ENCODE measurements at regions not wholly inside any gene's neighbourhood (a gene's known extent, or its start where the extent isn't known, plus 50 kb on each side); places are given as distances from the start of the nearest gene placed in this dataset.

DNA sequence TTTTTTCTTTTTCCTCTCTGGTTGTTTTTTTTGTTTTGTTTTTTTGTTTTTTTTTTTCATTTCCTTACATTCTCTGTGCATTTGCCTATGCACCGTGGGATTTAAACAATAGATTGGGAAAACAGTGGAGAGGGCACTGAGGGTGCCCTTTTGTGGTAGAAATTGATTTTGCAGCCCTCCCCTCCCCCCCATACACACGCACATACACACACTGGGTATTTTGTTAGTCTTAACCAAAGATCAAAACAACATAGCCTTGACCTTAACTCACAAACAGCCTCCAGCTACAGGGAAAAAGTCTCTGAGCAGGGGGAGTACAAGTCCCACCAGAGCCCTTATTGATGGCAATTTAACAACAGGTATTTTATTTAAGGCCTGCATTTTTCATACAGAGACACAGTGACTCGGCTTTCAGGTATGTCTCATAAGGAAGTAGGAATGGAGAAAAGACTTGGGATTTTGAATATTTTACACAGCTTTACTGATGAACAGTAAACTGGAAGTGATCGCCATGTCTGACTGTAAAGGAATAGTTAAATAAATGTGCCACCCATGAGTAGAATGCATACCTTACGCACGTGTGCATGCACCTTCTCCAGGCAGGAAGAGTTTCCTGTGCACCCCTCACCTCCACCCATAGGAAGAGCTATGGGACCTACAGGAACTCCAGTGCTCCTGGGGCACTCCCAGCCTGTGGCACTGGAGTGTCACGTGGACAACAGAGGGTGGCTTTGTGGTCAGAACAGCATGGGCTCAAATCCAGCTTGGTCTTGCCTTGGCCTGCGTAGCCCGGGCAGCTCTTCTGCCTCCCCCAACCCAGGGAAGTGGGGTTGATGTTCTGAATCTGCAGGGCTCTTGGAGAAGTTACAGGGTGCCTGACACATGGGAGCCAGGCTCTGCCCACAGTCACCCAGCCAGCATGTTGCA, 266.4 kb downstream of the ANAPC1 start:
- TF ChIP-seq, protein P1, sequence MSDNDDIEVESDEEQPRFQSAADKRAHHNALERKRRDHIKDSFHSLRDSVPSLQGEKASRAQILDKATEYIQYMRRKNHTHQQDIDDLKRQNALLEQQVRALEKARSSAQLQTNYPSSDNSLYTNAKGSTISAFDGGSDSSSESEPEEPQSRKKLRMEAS (IDR thresholded peaks at IDR 0.05): peak; percentile 27
- TF ChIP-seq, protein P2, sequence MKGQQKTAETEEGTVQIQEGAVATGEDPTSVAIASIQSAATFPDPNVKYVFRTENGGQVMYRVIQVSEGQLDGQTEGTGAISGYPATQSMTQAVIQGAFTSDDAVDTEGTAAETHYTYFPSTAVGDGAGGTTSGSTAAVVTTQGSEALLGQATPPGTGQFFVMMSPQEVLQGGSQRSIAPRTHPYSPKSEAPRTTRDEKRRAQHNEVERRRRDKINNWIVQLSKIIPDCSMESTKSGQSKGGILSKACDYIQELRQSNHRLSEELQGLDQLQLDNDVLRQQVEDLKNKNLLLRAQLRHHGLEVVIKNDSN (IDR thresholded peaks at IDR 0.05): peak; percentile 70
- TF ChIP-seq EP300 (IDR thresholded peaks at IDR 0.05; ENCODE audit: borderline replicate concordance) (no peak; the same call in 1 of the 2 replicates), YY1 (IDR thresholded peaks at IDR 0.05; ENCODE audit: low read depth) (no peak), TEAD4 (IDR thresholded peaks at IDR 0.05) (peak; percentile 12; the same call in 1 of the 2 replicates), RAD21 (IDR thresholded peaks at IDR 0.05; ENCODE audit: low read depth) (peak; percentile 5; the same call in 1 of the 2 replicates)

- no peak for TF ChIP-seq FOXM1 (IDR thresholded peaks at IDR 0.05; ENCODE audit: borderline replicate concordance, low read depth)
- TF ChIP-seq, protein P1 (IDR thresholded peaks at IDR 0.05): no peak
- TF ChIP-seq EP300 (IDR thresholded peaks at IDR 0.05; ENCODE audit: borderline replicate concordance): no peak
- TF ChIP-seq TCF12 (IDR thresholded peaks at IDR 0.05; ENCODE audit: low read depth): no peak
- no peak for TF ChIP-seq RAD21 (IDR thresholded peaks at IDR 0.05; ENCODE audit: low read depth)
- TF ChIP-seq NFIC (IDR thresholded peaks at IDR 0.05): no peak
- TF ChIP-seq TAF1 (IDR thresholded peaks at IDR 0.05; ENCODE audit: low read depth): no peak
- no peak for TF ChIP-seq CREB1 (IDR thresholded peaks at IDR 0.05; ENCODE audit: low read depth)
- no peak for TF ChIP-seq EGR1 (IDR thresholded peaks at IDR 0.05)
- TF ChIP-seq REST (IDR thresholded peaks at IDR 0.05; ENCODE audit: low read depth): no peak
- TF ChIP-seq ZBTB7A (IDR thresholded peaks at IDR 0.05; ENCODE audit: low read depth): no peak
- TF ChIP-seq CEBPB (IDR thresholded peaks at IDR 0.05): no peak
- TF ChIP-seq TEAD4 (IDR thresholded peaks at IDR 0.05): no peak
Observed at GRCh38 chr2:111618226-111618977, 265.6 kb downstream of the ANAPC1 start.

DNA sequence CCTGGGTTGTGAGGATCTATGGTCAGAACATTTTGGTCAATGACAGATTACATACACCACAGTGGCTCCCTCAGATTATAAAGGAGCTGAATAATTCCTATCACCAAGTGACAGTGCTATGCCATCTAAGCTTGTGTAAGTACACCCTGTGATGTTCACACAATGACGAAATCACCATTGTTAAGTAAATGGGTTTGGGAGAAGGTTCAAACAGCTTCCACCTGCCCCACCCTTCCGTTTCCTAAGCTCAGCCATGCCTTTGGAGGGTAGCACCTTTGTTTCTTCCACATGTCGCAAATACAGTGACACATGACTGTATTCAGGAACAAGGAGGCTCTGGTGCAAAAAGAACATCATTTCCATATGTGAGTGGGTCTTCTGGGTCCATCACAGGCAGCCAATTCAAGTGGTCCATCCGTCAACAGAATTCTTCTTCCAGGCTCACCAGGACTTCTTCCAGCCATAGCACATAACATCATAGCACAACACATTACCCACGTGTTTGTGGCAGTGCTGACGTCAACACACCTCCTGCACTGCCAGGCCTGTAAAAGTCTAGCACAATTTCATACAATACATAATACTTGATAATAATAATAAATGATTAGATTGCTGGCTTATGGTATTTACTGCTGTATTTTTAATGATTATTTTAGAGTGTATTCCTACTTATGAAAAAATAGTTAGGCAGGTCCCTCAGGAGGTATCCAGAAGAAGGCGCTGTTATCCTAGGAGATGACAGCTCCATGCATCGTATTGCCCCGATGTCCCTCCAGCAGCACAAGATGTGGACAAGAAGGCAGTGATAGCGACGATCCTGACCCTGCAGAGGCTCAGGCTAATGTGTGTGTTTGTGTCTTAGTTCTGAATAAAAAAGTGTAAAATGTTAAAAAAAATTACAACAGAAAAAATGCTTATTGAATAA, 264.8 kb downstream of the ANAPC1 start:
- TF ChIP-seq EP300 (IDR thresholded peaks at IDR 0.05; ENCODE audit: borderline replicate concordance): no peak
- peak; percentile 84 for TF ChIP-seq RAD21 (IDR thresholded peaks at IDR 0.05; ENCODE audit: low read depth)

- no peak for TF ChIP-seq EGR1 (IDR thresholded peaks at IDR 0.05)
- no peak for TF ChIP-seq TCF12 (IDR thresholded peaks at IDR 0.05; ENCODE audit: low read depth)
- TF ChIP-seq CREB1 (IDR thresholded peaks at IDR 0.05; ENCODE audit: low read depth): no peak
Observed at GRCh38 chr2:111620281-111620680, 263.7 kb downstream of the ANAPC1 start.

- TF ChIP-seq FOXM1 (IDR thresholded peaks at IDR 0.05; ENCODE audit: borderline replicate concordance, low read depth) (no peak), CREB1 (IDR thresholded peaks at IDR 0.05; ENCODE audit: low read depth) (no peak), EGR1 (IDR thresholded peaks at IDR 0.05) (no peak), ZBTB7A (IDR thresholded peaks at IDR 0.05; ENCODE audit: low read depth) (no peak), RAD21 (IDR thresholded peaks at IDR 0.05; ENCODE audit: low read depth) (no peak)
- TF ChIP-seq, protein P1 (IDR thresholded peaks at IDR 0.05): no peak
Observed at GRCh38 chr2:111622859-111623258, 261.1 kb downstream of the ANAPC1 start.

DNA sequence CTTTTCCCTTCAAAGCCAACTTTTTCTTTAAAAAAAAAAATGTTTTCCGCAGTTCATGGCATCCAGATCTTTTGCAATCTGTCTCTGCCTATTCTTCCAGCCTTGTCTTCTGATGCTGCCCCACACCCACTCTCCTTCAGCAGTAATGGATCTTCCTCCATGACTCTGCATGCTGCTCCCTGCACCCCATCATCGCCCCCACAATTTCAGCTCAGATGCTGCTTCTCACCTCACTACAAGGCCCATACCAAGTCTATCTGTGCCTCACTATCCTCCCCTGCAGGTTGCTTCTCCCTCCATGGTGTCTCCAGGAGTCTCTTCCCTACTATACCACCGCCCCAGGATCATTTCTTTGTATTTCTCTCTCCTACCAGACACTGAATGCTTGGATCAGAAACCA, 260.6 kb downstream of the ANAPC1 start:
- TF ChIP-seq CEBPB (IDR thresholded peaks at IDR 0.05): no peak
- no peak for TF ChIP-seq TCF12 (IDR thresholded peaks at IDR 0.05; ENCODE audit: low read depth)

DNA sequence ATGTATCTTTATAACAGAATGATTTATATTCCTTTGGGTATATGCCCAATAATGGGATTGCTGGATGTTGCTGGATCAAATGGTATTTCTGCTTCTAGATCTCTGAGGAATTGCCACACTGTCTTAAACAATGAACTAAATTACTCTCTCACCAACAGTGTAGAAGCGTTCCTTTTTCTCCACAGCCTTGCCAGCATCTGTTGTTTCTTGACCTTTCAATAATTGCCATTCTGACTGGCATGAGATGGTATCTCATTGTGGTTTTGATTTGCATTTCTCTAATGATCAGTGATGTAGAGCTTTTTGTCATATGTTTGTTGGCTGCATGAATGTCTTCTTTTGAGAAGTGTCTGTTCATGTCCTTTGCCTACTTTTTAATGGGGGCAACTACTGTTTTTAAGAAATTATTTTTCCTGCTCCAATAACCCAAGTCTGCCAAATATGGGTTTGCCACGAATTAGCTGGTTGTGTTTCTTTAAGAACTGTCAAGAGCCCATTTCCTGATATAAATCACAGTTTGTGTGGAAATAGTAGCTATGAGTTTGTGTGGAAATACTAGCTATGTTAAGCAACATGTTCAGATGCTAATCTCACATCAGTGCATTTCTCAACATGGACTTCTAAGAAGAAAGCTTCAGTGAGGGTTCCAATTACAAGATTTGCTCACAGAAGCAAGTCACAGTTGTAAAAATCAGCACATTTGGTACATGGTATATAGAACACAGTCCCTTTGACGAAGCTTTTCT, 259.4 kb downstream of the ANAPC1 start:
- TF ChIP-seq CEBPB (IDR thresholded peaks at IDR 0.05) (peak; percentile 87), NFIC (IDR thresholded peaks at IDR 0.05) (no peak)

Measured in Ishikawa (cell line).